NOMO-1 (cell line): ENCODE measurements at regions not wholly inside any gene's neighbourhood (a gene's known extent, or its start where the extent isn't known, plus 50 kb on each side); places are given as distances from the start of the nearest gene placed in this dataset.

Experiments
- DNase-seq, 2 experiments: peaks; one replicate each; lab custom pipeline; 2025; ENCODE audit not compliant: unreplicated experiment in 2 of 2; lab: John Stamatoyannopoulos, UW

GRCh38 chr22:22996511-22997261 is 73.6 kb upstream of the GNAZ start:
- no peak for DNase-seq

- DNase-seq, result no peak
Measured at GRCh38 chr22:22997262-22997898, 72.9 kb upstream of the GNAZ start.

DNA sequence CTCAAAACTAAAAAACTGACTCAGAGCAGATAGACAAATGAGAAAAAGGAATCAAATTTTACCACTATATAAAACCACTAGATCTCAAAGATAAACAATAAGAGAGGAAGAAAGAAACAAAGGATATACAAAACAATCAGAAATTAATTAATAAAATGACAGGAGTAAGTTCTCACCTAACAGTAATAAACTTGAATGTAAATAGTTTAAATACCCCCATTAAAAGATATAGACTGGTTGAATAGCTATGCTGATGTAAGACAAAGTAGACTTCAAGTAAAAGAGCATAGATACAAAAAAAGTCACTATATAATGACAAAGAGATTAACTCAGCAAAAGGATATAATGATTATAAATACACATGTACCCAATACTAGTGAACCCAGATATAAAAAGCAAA is 72.3 kb upstream of the GNAZ start:
- DNase-seq, result no peak

- no peak for DNase-seq
Measured at GRCh38 chr22:22999523-22999922, 70.8 kb upstream of the GNAZ start.

DNA sequence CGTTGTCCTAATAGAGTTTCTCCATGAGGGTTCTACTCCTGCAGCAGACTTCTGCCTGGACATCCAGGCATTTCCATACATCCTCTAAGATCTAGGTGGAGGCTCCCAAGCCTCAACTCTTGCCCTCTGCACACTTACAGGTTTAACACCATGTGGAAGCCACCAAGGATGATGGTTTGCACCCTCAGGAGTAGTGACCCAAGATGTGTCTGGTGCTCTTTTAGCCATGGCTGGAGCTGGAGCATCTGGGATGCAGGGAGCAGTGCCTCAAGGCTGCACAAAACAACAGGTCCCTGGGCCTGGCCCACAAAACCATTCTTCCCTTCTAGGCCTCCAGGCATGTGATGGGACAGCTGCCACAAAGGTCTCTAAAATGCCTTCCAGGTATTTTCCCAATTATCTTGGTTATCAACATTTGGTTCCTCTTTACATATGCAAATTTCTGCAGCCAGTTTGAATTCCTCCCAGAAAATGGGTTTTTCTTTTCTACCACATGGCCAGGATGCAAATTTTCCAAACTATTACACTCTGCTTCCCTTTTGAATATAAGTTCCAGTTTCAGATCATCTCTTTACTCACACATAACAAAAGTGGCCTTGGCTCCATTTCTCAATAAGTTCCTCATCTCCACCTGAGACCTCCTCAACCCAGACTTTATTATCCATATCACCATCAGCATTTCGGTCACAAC is 69.5 kb upstream of the GNAZ start:
- DNase-seq, result no peak

DNA sequence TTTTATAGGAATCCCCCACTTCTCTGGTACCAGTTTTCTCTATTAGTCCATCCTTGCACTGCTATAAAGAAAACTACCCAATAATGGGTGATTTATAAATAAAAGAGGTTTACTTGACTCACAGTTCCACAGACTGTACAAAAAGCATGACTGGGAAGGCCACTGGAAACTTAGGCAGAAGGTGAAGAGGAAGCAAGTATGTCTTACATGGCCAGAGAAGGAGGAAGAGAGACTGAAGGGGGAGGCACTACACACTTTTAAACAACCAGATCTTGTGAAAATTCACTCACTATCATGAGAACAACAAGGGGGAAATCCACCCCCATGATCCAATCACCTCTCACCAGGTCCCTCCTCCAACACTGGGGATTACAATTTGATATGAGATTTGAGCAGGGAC is 68.9 kb upstream of the GNAZ start:
- DNase-seq, result no peak

DNA sequence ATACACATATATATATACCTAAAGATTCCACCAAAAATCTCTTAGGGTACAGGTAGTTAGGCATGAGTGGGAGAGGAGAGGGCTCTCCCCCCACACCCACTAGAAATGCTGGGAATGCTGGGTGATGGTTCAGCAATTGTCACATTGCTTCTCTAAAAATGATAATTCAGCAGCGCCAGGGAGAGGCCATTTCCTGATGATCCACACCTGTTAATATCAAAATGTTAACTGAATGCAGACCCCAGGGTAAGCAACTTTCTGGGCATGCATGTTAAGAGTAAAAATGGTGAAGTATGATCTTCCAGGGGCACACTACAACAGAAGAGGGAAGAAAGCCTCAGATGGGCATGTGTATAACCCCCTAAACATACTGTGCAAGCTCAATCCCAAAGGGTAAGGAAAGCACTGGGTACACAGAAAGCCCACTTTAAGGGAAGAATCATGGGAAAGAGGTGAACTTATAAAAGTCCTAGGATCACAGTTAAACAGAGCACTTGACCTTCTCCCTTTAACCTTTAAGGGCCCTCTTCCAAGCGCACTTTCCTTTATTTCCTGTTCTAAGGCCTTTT is 67.6 kb upstream of the GNAZ start:
- no peak for DNase-seq

DNA sequence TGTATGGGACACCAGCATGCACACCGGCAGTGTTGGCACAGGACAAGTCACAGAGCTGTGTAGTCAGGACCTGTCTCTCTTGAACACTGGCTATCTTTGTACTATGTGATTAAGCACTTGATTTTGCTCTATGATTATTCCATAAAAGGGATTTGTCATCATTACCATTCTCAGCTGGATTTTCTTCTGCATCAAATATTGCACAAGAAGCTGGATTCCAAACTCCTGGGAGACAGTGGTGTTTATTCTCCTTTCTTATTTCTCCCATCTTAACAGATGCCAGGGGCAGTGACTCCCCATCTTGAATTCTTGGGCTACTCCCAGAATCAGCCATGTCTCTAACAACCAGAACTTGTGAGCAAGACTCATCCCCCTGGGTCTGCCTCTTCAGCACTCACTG is 62.5 kb upstream of the GNAZ start:
- DNase-seq, result no peak

GRCh38 chr22:23008896-23009295 is 61.4 kb upstream of the GNAZ start:
- DNase-seq, result no peak
